MM.1S (cell line): ENCODE measurements at regions not wholly inside any gene's neighbourhood (a gene's known extent, or its start where the extent isn't known, plus 50 kb on each side); places are given as distances from the start of the nearest gene placed in this dataset.

ENCODE experiments used
- DNase-seq: peaks from one replicate; pipeline ENCODE4 v3.0.0-alpha.2; 2015
- H2AFZ ChIP-seq: fragments of 300-600 bp; sonication (generic); 2 replicates; pipeline ENCODE4 v1.6.0; 2016; ENCODE audit warnings: antibody characterized with exemption, low read length
- H3F3A ChIP-seq: fragments of 300-600 bp; sonication (generic); 2 replicates; pipeline ENCODE4 v1.6.1; 2016; ENCODE audit warnings: mild to moderate bottlenecking, antibody characterized with exemption, low read length, moderate library complexity, mixed read lengths; ENCODE audit not compliant: insufficient read depth
- H3K27ac ChIP-seq: fragments of 300-600 bp; sonication (generic); 2 replicates; pipeline ENCODE4 v1.5.1; 2016; ENCODE audit warnings: mild to moderate bottlenecking, low read length
- H3K27me3 ChIP-seq: fragments of 300-600 bp; sonication (generic); replicated peaks from 2 replicates; pipeline ENCODE4 v1.6.0; 2016; ENCODE audit warnings: low read length; ENCODE audit not compliant: insufficient read depth
- H3K36me3 ChIP-seq: fragments of 300-600 bp; sonication (generic); replicated peaks from 2 replicates; pipeline ENCODE4 v1.6.1; 2016; ENCODE audit warnings: mild to moderate bottlenecking, low read length, mixed read lengths; ENCODE audit not compliant: insufficient read depth
- H3K4me1 ChIP-seq: fragments of 300-600 bp; sonication (generic); 2 replicates; pipeline ENCODE4 v1.6.1; 2016; ENCODE audit warnings: low read length, mixed read lengths
- H3K4me2 ChIP-seq: fragments of 300-600 bp; sonication (generic); 2 replicates; pipeline ENCODE4 v1.6.0; 2016; ENCODE audit warnings: low read depth, low read length
- H3K4me3 ChIP-seq: fragments of 300-600 bp; sonication (generic); 2 replicates; pipeline ENCODE4 v1.5.1; 2016; ENCODE audit warnings: low read length, mixed read lengths
- H3K79me2 ChIP-seq: fragments of 300-600 bp; sonication (generic); 2 replicates; pipeline ENCODE4 v1.6.1; 2016; ENCODE audit warnings: mixed run types, low read length, mixed read lengths
- H3K9ac ChIP-seq: fragments of 300-600 bp; sonication (generic); 2 replicates; pipeline ENCODE4 v1.6.1; 2016; ENCODE audit warnings: low read length, mixed read lengths
- H3K9me2 ChIP-seq: fragments of 300-600 bp; sonication (generic); replicated peaks from 2 replicates; pipeline ENCODE4 v1.6.1; 2016; ENCODE audit warnings: mild to moderate bottlenecking, low read length, mixed read lengths; ENCODE audit not compliant: insufficient read depth
- H3K9me3 ChIP-seq: fragments of 300-600 bp; sonication (generic); replicated peaks from 2 replicates; pipeline ENCODE4 v1.6.1; 2016; ENCODE audit warnings: mild to moderate bottlenecking, low read length, mixed read lengths; ENCODE audit not compliant: insufficient read depth
- H4K20me1 ChIP-seq: fragments of 300-600 bp; sonication (generic); 2 replicates; pipeline ENCODE4 v1.6.1; 2016; ENCODE audit warnings: mild to moderate bottlenecking, low read length, moderate library complexity, mixed read lengths; ENCODE audit not compliant: insufficient read depth
- EZH2 ChIP-seq: fragments of 300-600 bp; sonication (generic); optimal IDR thresholded peaks from 2 replicates; pipeline ENCODE3; 2017; ENCODE audit warnings: low read depth, mild to moderate bottlenecking, antibody characterized with exemption, low read length, mixed read lengths
- EZH2phosphoT487 ChIP-seq: fragments of 300-600 bp; sonication (generic); IDR thresholded peaks from 2 replicates; pipeline ENCODE4 v1.6.1; 2018; ENCODE audit warnings: antibody characterized with exemption, low read length
- TF ChIP-seq, protein P1 (sequence below): fragments of 300-600 bp; sonication (generic); IDR thresholded peaks from 2 replicates; pipeline ENCODE4 v1.5.1; 2016; ENCODE audit warnings: antibody characterized with exemption, low read length, mixed read lengths

DNA sequence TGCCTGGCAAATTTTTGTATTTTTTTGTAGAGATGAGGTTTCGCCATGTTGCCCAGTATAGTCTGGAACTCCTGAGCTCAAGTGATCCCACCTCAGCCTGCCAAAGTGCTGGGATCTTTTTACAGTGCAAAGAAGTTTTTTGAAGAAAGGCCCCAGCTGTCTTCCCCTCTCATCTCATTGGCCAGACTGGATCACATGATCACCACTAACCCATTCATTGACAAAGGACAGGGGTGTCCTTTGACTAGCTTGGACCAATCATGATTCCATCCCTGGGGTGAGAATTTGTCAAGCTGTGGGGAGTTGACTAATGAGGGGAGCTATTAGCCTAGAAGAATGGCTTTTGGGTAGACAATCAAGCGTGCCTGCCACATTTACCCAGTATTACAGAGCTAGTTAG, 232.9 kb upstream of the TANK start:
- H3K4me3 ChIP-seq, result no peak overlapping the region
- H3K9ac ChIP-seq, result no peak overlapping the region
- peaks cover 14% of the 10 kb centered on the region for H3K4me1 ChIP-seq
- no peaks in the 10 kb centered on the region for H3K36me3 ChIP-seq
- no peak overlapping the region for H3K4me2 ChIP-seq
- H3K9me3 ChIP-seq, result no peaks in the 10 kb centered on the region
- H3K27me3 ChIP-seq, result no peaks in the 10 kb centered on the region
- no peak for DNase-seq
- H3K9me2 ChIP-seq, result no peaks in the 10 kb centered on the region
- H3K27ac ChIP-seq, result no peak overlapping the region
- no peaks in the 10 kb centered on the region for H3F3A ChIP-seq
- H2AFZ ChIP-seq, result no peak overlapping the region
- no peaks in the 10 kb centered on the region for H3K79me2 ChIP-seq
- H4K20me1 ChIP-seq, result no peaks in the 10 kb centered on the region
- TF ChIP-seq, protein P1, sequence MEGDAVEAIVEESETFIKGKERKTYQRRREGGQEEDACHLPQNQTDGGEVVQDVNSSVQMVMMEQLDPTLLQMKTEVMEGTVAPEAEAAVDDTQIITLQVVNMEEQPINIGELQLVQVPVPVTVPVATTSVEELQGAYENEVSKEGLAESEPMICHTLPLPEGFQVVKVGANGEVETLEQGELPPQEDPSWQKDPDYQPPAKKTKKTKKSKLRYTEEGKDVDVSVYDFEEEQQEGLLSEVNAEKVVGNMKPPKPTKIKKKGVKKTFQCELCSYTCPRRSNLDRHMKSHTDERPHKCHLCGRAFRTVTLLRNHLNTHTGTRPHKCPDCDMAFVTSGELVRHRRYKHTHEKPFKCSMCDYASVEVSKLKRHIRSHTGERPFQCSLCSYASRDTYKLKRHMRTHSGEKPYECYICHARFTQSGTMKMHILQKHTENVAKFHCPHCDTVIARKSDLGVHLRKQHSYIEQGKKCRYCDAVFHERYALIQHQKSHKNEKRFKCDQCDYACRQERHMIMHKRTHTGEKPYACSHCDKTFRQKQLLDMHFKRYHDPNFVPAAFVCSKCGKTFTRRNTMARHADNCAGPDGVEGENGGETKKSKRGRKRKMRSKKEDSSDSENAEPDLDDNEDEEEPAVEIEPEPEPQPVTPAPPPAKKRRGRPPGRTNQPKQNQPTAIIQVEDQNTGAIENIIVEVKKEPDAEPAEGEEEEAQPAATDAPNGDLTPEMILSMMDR, result no peak
- TF ChIP-seq EZH2, result no peak
- TF ChIP-seq EZH2phosphoT487, result no peak

DNA sequence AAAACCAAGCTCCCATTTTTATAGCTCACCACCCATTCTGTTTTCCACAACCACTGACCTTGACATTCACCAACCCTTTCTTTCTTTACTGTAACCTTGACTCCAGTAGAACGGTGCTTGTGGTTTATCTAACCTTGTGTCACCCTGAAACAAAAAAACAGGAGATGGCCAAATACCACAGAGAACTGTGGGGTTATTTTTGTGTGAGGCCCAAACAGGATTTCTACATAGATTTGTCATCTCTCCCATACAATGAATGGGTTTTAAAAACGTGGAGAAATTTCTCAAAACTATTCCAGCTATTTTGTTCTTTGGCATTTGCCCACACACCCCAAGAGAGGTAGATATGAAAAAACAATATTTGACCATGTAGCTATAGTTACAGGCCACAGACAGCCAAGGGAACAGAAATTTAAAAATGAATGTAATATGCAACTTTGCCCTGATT, 231.3 kb upstream of the TANK start:
- TF ChIP-seq, protein P1, result no peak
- TF ChIP-seq EZH2phosphoT487, result no peak
- no peak for TF ChIP-seq EZH2
- no peaks in the 10 kb centered on the region for H4K20me1 ChIP-seq
- no peak overlapping the region for H2AFZ ChIP-seq
- H3K9me3 ChIP-seq, result no peaks in the 10 kb centered on the region
- no peaks in the 10 kb centered on the region for H3K9me2 ChIP-seq
- no peak overlapping the region for H3K4me3 ChIP-seq
- H3K79me2 ChIP-seq, result no peaks in the 10 kb centered on the region
- H3K9ac ChIP-seq, result no peak overlapping the region
- peaks cover 14% of the 10 kb centered on the region for H3K4me1 ChIP-seq
- H3K4me2 ChIP-seq, result peak overlapping the region; percentile 38; the same call in 1 of the 2 replicates
- no peaks in the 10 kb centered on the region for H3F3A ChIP-seq
- no peaks in the 10 kb centered on the region for H3K27me3 ChIP-seq
- no peaks in the 10 kb centered on the region for H3K36me3 ChIP-seq
- peak overlapping the region; percentile 14; the same call in 1 of the 2 replicates for H3K27ac ChIP-seq
- peak; percentile 63 for DNase-seq

DNA sequence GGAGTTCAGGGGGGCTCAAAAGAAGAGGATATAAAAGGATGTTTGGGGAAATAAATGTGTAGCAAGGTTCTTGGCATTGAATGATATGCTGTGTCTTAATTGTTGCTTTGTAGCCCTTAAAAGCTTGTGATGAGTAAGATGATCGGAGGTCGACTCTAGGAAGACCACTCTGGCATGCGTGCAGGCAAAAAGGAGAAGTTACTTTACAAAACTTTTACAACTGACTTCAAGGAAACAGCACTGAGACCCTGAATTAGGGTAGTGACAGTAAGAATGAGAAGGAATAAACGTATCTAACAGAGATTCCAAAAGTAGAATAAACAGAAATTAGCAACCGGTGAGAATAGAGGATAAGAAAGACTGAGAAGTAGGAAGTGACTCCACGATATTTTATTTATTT, 228.7 kb upstream of the TANK start:
- Histone ChIP-seq H3K4me1 (peaks cover 28% of the 10 kb centered on the region), H3F3A (no peaks in the 10 kb centered on the region), H3K79me2 (no peaks in the 10 kb centered on the region), H3K27me3 (no peaks in the 10 kb centered on the region), H2AFZ (no peak overlapping the region), H3K9me3 (no peaks in the 10 kb centered on the region), H3K9me2 (no peaks in the 10 kb centered on the region), H3K27ac (no peak overlapping the region), H3K4me2 (no peak overlapping the region), H3K4me3 (no peak overlapping the region), H3K9ac (no peak overlapping the region), H4K20me1 (no peaks in the 10 kb centered on the region), H3K36me3 (no peaks in the 10 kb centered on the region)
- TF ChIP-seq, protein P1, result no peak
- TF ChIP-seq EZH2, result no peak
- TF ChIP-seq EZH2phosphoT487, result no peak
- no peak for DNase-seq
